Neural progenitor cell (in vitro differentiated cells): ENCODE measurements at regions not wholly inside any gene's neighbourhood (a gene's known extent, or its start where the extent isn't known, plus 50 kb on each side); places are given as distances from the start of the nearest gene placed in this dataset.

Source experiments
- CTCF ChIP-seq: fragments of 200-600 bp; sonication (generic); IDR thresholded peaks from 2 replicates; pipeline ENCODE4 v1.5.1; 2017; ENCODE audit warnings: antibody characterized with exemption, mild to moderate bottlenecking
- EZH2 ChIP-seq: fragments of 200-600 bp; sonication (generic); IDR thresholded peaks from 2 replicates; pipeline ENCODE4 v1.6.1; 2017; ENCODE audit warnings: antibody characterized with exemption, mild to moderate bottlenecking, moderate library complexity
- EZH2phosphoT487 ChIP-seq: fragments of 200-600 bp; sonication (generic); IDR thresholded peaks from 2 replicates; pipeline ENCODE4 v1.6.1; 2017; ENCODE audit warnings: antibody characterized with exemption

- no peak for TF ChIP-seq CTCF
- no peak for TF ChIP-seq EZH2
- no peak for TF ChIP-seq EZH2phosphoT487
These were observed 760.0 kb upstream of the FAM174A start for GRCh38 chr5:99775189-99775588.
